MCF 10A (cell line): ENCODE measurements at regions not wholly inside any gene's neighbourhood (a gene's known extent, or its start where the extent isn't known, plus 50 kb on each side); places are given as distances from the start of the nearest gene placed in this dataset.
"Not testable (repeated sequence)": the region's sequence is repeated elsewhere in the genome, so short reads cannot be mapped to it uniquely, and the experiment has no call there.

Experiments used
- BruUV-seq: library from RNA; stranded (reverse); fragments of 400-500 nt; replicated peaks from 2 replicates; lab custom pipeline; 2021; lab: Mats Ljungman, UMichigan
- CTCF ChIA-PET: fragments of 300-600 bp; sonication (Branson Sonifier 250); formaldehyde crosslinking; extraction: SDS; loops from one replicate; lab custom pipeline; 2021; ENCODE audit warnings: antibody characterized with exemption, inconsistent platforms; lab: Yijun Ruan, JAX
- POLR2A ChIA-PET: fragments of 300-600, 350-650 bp; sonication (Branson Sonifier 250); formaldehyde crosslinking; extraction: SDS; loops from one replicate; lab custom pipeline; 2020; ENCODE audit warnings: antibody characterized with exemption, inconsistent platforms; lab: Yijun Ruan, JAX
- DNase-seq: peaks from one replicate; pipeline ENCODE4 v3.0.0-alpha.2; 2018; ENCODE audit not compliant: unreplicated experiment
- H3K27ac Mint-ChIP-seq: one replicate; pipeline ENCODE4 v1.8.0; 2022; ENCODE audit warnings: mild to moderate bottlenecking, low read depth, mixed read lengths; ENCODE audit not compliant: unreplicated experiment
- H3K27me3 Mint-ChIP-seq: one replicate; pipeline ENCODE4 v1.8.0; 2022; ENCODE audit warnings: mixed read lengths; ENCODE audit not compliant: insufficient read depth, unreplicated experiment
- H3K36me3 Mint-ChIP-seq: one replicate; pipeline ENCODE4 v1.8.0; 2022; ENCODE audit warnings: mild to moderate bottlenecking, moderate library complexity, mixed read lengths; ENCODE audit not compliant: insufficient read depth, unreplicated experiment
- H3K4me1 Mint-ChIP-seq: one replicate; pipeline ENCODE4 v1.8.0; 2022; ENCODE audit warnings: mixed read lengths; ENCODE audit not compliant: insufficient read depth, unreplicated experiment
- H3K4me3 Mint-ChIP-seq: one replicate; pipeline ENCODE4 v1.8.0; 2022; ENCODE audit warnings: mild to moderate bottlenecking, moderate library complexity, mixed read lengths; ENCODE audit not compliant: unreplicated experiment
- H3K9me3 Mint-ChIP-seq: one replicate; pipeline ENCODE4 v1.8.0; 2022; ENCODE audit warnings: mixed read lengths; ENCODE audit not compliant: unreplicated experiment
- CTCF ChIP-seq: fragments of 200-600 bp; IDR thresholded peaks from one replicate; pipeline ENCODE4 v1.8.0; 2022; ENCODE audit warnings: antibody characterized with exemption, mild to moderate bottlenecking; ENCODE audit not compliant: unreplicated experiment
- intact Hi-C: fragments of 100-400 bp; cut with micrococcal nuclease; formaldehyde crosslinking; loops from 2 replicates; pipeline ENCODE4 v1.14.1; 2022

GRCh38 chr4:141480950-141481349 is 155.4 kb upstream of the IL15 start:
- DNase-seq: no peak
- Mint-ChIP-seq H3K27ac (no peak overlapping the region), H3K4me1 (no peaks in the 10 kb centered on the region), H3K36me3 (no peaks in the 10 kb centered on the region), H3K9me3 (peaks cover 27% of the 10 kb centered on the region), H3K4me3 (no peak overlapping the region), H3K27me3 (no peaks in the 10 kb centered on the region)
- ChIA-PET CTCF (no interaction called here), POLR2A (interaction anchor here (0.6 kb wide), 1 partner anchor 20 kb away, joined by 3 read pairs; no protein-coding TSS in a partner anchor)
- intact Hi-C loops: no loop called here
- BruUV-seq: no TSS peak
- no peak for TF ChIP-seq CTCF

GRCh38 chr4:141484298-141484697 is 152.1 kb upstream of the IL15 start:
- H3K27ac Mint-ChIP-seq, H3K4me1 Mint-ChIP-seq, H3K27me3 Mint-ChIP-seq, H3K36me3 Mint-ChIP-seq, intact Hi-C loops, BruUV-seq, H3K4me3 Mint-ChIP-seq, DNase-seq: not testable (repeated sequence)
- ChIA-PET CTCF (interaction anchor here (0.6 to 0.8 kb wide), 3 partner anchors 36 to 580 kb away, joined by 3 to 4 read pairs (median 3); no protein-coding TSS in a partner anchor), POLR2A (interaction anchor here (0.7 kb wide), 1 partner anchor 41 kb away, joined by 3 read pairs; no protein-coding TSS in a partner anchor)
- H3K9me3 Mint-ChIP-seq: peaks cover 34% of the 10 kb centered on the region

- no peaks in the 10 kb centered on the region for H3K27me3 Mint-ChIP-seq
- intact Hi-C loops: no loop called here
- TF ChIP-seq CTCF: no peak
- no TSS peak for BruUV-seq
- ChIA-PET POLR2A (interaction anchor here (1.4 kb wide), 1 partner anchor 85 kb away, joined by 3 read pairs; no protein-coding TSS in a partner anchor), CTCF (interaction anchor here (0.6 to 1.2 kb wide), 3 partner anchors 140 to 422 kb away, joined by 3 read pairs; no protein-coding TSS in a partner anchor)
- no peaks in the 10 kb centered on the region for H3K36me3 Mint-ChIP-seq
- DNase-seq: peak; percentile 49
- H3K4me3 Mint-ChIP-seq: no peak overlapping the region
- peaks cover 13% of the 10 kb centered on the region for H3K9me3 Mint-ChIP-seq
- H3K4me1 Mint-ChIP-seq: peaks cover 6% of the 10 kb centered on the region
- H3K27ac Mint-ChIP-seq: no peak overlapping the region
Measured at GRCh38 chr4:141486375-141486997, 149.9 kb upstream of the IL15 start.

GRCh38 chr4:141497627-141498026 is 138.8 kb upstream of the IL15 start:
- no peak overlapping the region for H3K4me3 Mint-ChIP-seq
- H3K4me1 Mint-ChIP-seq: no peaks in the 10 kb centered on the region
- POLR2A ChIA-PET: no interaction called here
- H3K36me3 Mint-ChIP-seq: no peaks in the 10 kb centered on the region
- no peaks in the 10 kb centered on the region for H3K27me3 Mint-ChIP-seq
- intact Hi-C loops: no loop called here
- no peak overlapping the region for H3K27ac Mint-ChIP-seq
- peak; percentile 4 for DNase-seq
- TF ChIP-seq CTCF: no peak
- CTCF ChIA-PET: interaction anchor here (0.6 to 0.7 kb wide), 3 partner anchors 10 to 205 kb away, joined by 3 to 5 read pairs (median 3); no protein-coding TSS in a partner anchor
- no TSS peak for BruUV-seq
- H3K9me3 Mint-ChIP-seq: no peaks in the 10 kb centered on the region
